Left colon (tissue), 2 donors: ENCODE measurements at regions not wholly inside any gene's neighbourhood (a gene's known extent, or its start where the extent isn't known, plus 50 kb on each side); places are given as distances from the start of the nearest gene placed in this dataset.

ENCODE experiments used
- ATAC-seq: fragments of 200-7000 bp; cut with Tn5 transposase; one replicate; pipeline ENCODE4 v1.9.1; 2020; ENCODE audit warnings: mild to moderate bottlenecking, moderate library complexity
- DNase-seq, 2 donors: peaks; one replicate each; pipeline ENCODE4 v3.0.0-alpha.2; 2020
- intact Hi-C, 2 donors: fragments of 100-400 bp; cut with DNase I in 1 of 2; cut with micrococcal nuclease in 1 of 2; formaldehyde crosslinking; loops; one replicate each; pipeline versions ENCODE4 v1.11.2 to v1.14.0; 2022; cut with DNase I, micrococcal nuclease
- donor health status: DM: no; HTN: no; CAD: no.
- donor health status: DM: yes; HTN: yes; CAD: no.

DNA sequence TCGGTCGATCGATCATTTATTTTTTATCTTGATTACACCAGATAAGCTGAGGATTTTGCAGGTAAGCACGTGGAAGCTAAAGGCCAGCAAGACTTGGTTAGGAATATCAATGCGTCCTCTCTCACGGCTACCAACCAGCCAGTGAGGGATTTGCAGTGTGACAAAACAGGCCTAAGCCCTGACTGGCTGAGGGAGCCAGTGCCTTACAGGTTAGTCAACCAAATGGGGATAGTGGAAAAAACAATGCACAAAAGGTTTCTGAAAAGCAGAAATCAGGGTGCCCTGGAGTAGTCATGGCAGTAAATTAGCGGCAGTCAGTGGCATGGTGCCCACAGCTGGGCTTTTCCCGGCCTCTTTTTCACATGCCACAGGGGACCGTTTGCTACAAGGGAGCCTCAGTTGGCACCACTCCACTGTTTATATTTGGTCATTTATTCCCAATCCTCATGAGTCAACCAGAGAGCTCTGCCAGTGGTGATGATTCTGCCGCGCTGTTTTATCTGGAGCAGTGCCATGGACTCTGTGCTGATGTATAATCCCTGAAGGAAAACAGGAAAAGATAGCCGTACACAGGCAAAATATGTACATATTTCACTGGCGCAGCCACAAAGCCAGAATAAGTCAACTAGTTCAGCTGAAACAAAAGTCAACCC is 167.6 kb downstream of the RHOU start:
- ATAC-seq (peak; percentile 94), DNase-seq (peak; percentile 77 to 83)
- intact Hi-C loops, result no loop called here

DNA sequence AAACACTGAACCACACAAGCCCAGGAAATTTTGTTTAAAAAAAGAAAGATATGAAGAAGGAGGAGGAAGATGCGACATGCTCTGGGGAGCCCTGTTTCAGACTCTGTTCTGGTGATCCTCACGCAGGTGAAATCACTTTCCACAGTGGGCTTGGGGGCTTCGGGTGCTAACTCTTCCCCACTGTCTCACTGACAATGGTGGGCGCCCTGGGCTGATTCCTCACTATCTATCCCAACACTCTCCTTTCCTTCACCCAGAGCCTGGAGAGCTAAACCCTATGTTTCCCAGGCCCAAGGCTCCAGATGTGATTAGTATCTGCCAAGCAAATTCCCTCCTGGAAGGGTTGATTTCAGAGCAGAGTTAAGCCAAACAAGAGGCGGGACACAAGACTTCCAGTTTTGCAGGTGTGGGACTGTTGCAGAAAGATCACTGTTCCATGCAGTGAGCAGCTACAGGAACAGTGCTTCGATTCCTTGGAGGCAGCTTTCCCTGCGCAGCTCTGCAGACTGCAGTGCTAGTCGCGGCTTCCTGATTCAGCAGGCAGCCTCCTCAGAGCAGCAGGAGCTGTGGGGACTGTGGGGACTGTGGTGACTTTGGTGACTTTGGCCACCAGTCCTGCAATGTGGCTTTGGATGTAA is 168.3 kb downstream of the RHOU start:
- ATAC-seq (peak; percentile 48), DNase-seq (no peak)
- intact Hi-C loops, result no loop called here

GRCh38 chr1:228904222-228904621 is 168.9 kb downstream of the RHOU start:
- intact Hi-C loops, result no loop called here
- no peak for ATAC-seq
- DNase-seq, result no peak

GRCh38 chr1:228905701-228906101 is 170.4 kb downstream of the RHOU start:
- ATAC-seq (no peak), DNase-seq (no peak)
- intact Hi-C loops, result no loop called here

DNA sequence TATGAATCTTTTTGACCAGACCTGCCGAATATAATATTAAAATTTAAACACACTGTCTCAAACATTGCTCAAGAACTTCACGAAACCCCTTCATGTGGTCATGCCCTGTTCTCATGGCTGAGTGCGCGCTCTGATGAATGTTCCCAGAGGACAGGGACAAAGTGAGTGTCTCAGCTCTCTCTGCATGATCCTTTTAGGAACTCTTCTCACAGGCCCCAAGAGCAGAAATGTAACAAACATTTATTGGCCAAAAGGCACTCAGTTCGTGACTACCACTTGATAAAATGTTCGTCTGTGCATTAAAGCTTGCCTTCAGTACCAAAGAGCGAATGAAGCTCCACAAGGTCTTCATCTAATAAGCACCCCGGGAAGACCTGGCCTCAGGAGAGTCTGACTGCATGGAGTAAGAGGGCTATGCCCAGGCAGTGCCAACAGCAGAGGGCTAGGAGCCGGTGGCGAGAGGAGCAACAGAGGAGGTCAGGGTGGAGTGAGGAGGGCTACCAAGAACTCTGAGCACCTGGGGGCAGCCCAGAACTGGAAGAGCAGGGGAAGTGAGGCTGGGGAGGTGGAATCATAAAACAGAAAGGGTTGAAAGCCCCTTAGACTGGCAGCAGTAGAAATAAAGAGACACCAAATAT is 171.1 kb downstream of the RHOU start:
- no peak for DNase-seq
- intact Hi-C loops, result no loop called here
- no peak for ATAC-seq

- no peak for ATAC-seq
- intact Hi-C loops, result no loop called here
- no peak for DNase-seq
These were observed 176.2 kb downstream of the RHOU start for GRCh38 chr1:228911225-228912210.

GRCh38 chr1:228913626-228914414 is 178.5 kb downstream of the RHOU start:
- DNase-seq, result no peak
- ATAC-seq, result no peak
- intact Hi-C loops, result no loop called here

DNA sequence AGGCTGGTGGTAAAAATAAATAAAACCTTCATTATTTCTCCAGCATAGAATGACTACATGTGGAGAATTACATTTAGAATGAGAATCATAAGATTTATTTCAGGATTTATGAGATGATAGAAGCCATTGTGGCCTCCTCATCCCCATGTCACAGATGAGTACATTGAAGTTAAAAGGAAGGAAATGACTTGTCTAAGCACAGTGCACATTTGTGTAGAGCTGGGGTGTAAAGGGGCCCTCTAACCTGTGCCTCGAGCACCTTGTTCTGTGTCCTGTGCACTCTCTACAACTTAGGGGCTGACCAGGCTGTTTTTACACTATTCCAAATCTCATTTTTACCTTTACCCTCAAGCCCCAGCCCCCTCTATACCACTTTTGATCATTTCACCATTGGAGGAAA is 179.4 kb downstream of the RHOU start:
- no peak for DNase-seq
- ATAC-seq, result no peak
- intact Hi-C loops, result no loop called here

- DNase-seq (no peak), ATAC-seq (no peak)
- intact Hi-C loops, result no loop called here
These were observed 182.1 kb downstream of the RHOU start for GRCh38 chr1:228917342-228917741.

DNA sequence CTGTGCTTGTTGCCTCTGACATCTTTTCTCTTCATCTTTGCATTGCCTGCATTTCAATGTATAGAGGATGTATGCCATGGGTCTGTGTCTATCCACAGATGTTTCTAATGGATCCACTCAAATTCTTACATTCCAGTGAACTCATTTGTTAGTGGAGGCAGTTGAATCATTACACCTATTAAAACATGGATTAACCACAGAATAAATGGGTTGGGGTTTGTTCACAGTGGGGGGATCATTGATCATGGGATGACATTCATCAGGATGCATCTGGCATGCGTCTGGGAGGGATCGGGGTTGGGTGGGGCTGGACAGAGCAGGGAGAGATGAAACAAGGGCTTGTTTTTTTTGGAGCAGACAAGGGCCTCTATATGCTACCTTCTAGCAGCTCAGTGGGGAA is 182.5 kb downstream of the RHOU start:
- DNase-seq (no peak), ATAC-seq (no peak)
- intact Hi-C loops, result no loop called here

GRCh38 chr1:228918335-228918734 is 183.1 kb downstream of the RHOU start:
- ATAC-seq (no peak), DNase-seq (no peak)
- intact Hi-C loops, result no loop called here

- intact Hi-C loops, result no loop called here
- DNase-seq (no peak), ATAC-seq (no peak)
These were observed 184.6 kb downstream of the RHOU start for GRCh38 chr1:228919914-228920313.

DNA sequence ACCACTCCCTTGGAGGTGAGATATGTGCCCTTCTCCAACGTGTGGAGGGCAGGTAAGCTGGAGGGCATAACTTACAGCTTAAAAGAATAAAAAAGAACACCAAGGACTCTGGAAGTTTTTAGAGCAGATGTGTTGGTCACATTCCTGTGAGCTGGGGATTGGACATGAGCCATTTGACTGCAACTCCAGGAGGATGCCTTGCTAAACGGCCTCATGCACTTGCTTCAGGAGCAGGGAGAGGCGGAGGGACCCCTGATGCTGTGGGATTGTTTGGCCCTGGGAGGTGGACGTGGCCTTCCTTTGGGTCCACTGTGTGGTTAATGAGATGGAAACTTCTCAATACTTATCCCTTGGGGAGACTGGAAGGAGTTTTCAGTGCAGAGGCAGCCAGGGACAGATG is 185.6 kb downstream of the RHOU start:
- ATAC-seq (no peak), DNase-seq (no peak)
- intact Hi-C loops, result no loop called here

DNA sequence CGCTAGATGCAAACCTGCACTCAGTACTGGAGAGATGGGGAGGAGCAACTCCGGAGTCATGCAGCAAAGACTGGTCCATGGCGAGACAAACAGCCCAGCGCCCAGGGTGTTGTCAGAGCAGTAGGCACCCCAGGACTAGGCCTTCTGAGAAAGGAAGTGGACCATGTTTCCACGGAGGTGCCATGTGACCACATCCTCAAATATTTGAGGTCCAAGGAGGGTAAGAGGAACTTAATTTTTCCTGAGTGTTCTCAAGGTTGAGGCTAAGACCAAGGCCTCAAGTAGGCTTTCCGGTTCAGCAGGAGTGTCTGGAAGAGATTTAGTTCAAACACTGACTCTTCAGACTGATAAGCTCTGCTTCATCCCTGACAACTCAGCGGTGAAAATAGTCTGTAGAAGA is 186.2 kb downstream of the RHOU start:
- ATAC-seq (no peak), DNase-seq (peak in 1 of 2 donors; percentile 17)
- intact Hi-C loops, result no loop called here

GRCh38 chr1:228922722-228923376 is 187.6 kb downstream of the RHOU start:
- intact Hi-C loops, result no loop called here
- ATAC-seq, result no peak
- no peak for DNase-seq

DNA sequence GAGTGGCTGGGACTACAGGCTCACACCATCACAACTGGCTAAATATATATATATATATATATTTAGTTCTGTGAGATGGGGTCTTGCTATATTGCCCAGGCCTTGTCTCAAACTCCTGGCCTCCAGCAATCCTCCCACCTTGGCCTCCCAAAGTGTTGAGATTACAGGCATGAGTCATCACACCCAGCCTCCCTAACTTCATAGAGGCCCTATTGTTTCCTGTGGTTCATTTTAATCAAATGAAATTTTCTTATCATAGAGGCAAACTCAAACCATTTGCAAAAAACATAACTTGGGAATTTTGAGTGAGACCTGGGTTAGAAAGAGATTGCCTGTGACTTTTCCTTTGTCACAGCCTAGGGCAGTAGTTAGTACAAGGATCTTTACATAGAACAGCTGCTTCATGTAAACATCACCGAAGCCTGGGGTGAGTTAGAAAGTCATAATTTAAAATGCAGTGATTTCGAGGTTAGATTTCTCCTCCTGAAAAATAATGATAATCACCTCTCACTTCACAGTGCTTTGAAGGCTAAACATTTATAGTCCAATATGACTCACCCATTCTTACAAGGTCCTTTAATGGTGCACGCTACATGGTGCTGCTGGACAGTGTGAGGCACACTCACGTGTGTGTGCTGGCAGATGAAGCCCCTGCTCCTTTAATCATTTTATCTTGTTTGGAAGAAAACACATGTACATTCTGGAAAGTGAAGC is 188.9 kb downstream of the RHOU start:
- no peak for ATAC-seq
- intact Hi-C loops, result no loop called here
- no peak for DNase-seq

DNA sequence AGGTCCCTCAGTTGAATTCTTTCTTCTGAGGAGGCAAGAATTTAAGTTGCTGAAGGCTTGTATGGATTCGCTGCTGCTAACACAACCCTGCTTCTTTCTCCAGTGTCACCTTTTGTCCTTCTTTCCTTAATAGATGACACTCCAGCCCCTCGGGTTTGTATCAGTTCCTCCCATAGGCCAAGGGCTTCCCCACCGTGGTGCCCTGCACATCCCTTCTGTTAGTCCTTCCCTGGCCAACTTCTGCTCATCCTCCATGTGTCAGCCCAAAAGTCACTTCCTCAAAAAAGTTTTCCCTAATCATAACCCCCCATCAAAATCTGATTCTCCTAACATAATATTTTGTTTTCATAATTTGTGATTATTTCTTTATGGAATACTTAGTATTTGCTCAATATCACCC is 190.4 kb downstream of the RHOU start:
- intact Hi-C loops, result no loop called here
- ATAC-seq (no peak), DNase-seq (no peak)

- intact Hi-C loops, result no loop called here
- ATAC-seq, result no peak
- DNase-seq, result no peak
These were observed 192.1 kb downstream of the RHOU start for GRCh38 chr1:228927421-228927820.
